LNCAP (cell line): ENCODE measurements at regions not wholly inside any gene's neighbourhood (a gene's known extent, or its start where the extent isn't known, plus 50 kb on each side); places are given as distances from the start of the nearest gene placed in this dataset.

Experiments
- CTCF ChIP-seq: fragments of 450-650 bp; IDR thresholded peaks from 2 replicates; pipeline ENCODE4 v1.5.1; 2017; ENCODE audit warnings: mild to moderate bottlenecking

GRCh38 chr13:80157261-80157932, 183.5 kb downstream of the SPRY2 start:
- no peak for TF ChIP-seq CTCF

- no peak for TF ChIP-seq CTCF
These were observed 189.9 kb downstream of the SPRY2 start for GRCh38 chr13:80151016-80151415.

GRCh38 chr13:80149736-80150135, 191.2 kb downstream of the SPRY2 start:
- TF ChIP-seq CTCF: no peak

- no peak for TF ChIP-seq CTCF
These were observed 195.7 kb downstream of the SPRY2 start for GRCh38 chr13:80145171-80145690.

- TF ChIP-seq CTCF: no peak
These were observed 196.4 kb downstream of the SPRY2 start for GRCh38 chr13:80144493-80144892.

GRCh38 chr13:80141123-80141849, 199.6 kb downstream of the SPRY2 start:
- TF ChIP-seq CTCF: no peak

- TF ChIP-seq CTCF: no peak
These were observed 200.2 kb downstream of the SPRY2 start for GRCh38 chr13:80140685-80141084.
